PC-3 (cell line): ENCODE measurements at regions not wholly inside any gene's neighbourhood (a gene's known extent, or its start where the extent isn't known, plus 50 kb on each side); places are given as distances from the start of the nearest gene placed in this dataset.

Experiments used
- ATAC-seq: fragments of 200-7000 bp; cut with Tn5 transposase; 2 replicates; pipeline ENCODE4 v1.9.1; 2020; ENCODE audit warnings: mild to moderate bottlenecking, moderate library complexity
- BruUV-seq: library from RNA; stranded (reverse); fragments of 400-500 nt; replicated peaks from 2 replicates; lab custom pipeline; 2021; lab: Mats Ljungman, UMichigan
- CTCF ChIA-PET: fragments of 300-600 bp; sonication (Branson Sonifier 250); formaldehyde crosslinking; loops from one replicate; lab custom pipeline; 2022; ENCODE audit warnings: antibody characterized with exemption; lab: Charles Lee
- POLR2A ChIA-PET: fragments of 300-600 bp; sonication (Branson Sonifier 250); formaldehyde crosslinking; loops from one replicate; lab custom pipeline; 2022; ENCODE audit warnings: antibody characterized with exemption; ENCODE audit not compliant: unreplicated experiment; lab: Charles Lee
- DNase-seq: peaks from one replicate; pipeline ENCODE4 v3.0.0-alpha.2; 2015
- H2AFZ ChIP-seq: fragments of 300-600 bp; sonication (generic); 2 replicates; pipeline ENCODE4 v1.6.0; 2016; ENCODE audit warnings: antibody characterized with exemption, low read length
- H3F3A ChIP-seq: fragments of 300-600 bp; sonication (generic); one replicate; pipeline ENCODE4 v1.6.0; 2017; ENCODE audit warnings: antibody characterized with exemption, low read length, control low read depth, mild to moderate bottlenecking; ENCODE audit not compliant: unreplicated experiment
- H3K27ac ChIP-seq: fragments of 300-600 bp; sonication (generic); 2 replicates; pipeline ENCODE4 v1.5.1; 2016; ENCODE audit warnings: mild to moderate bottlenecking, low read length
- H3K27me3 ChIP-seq: fragments of 300-600 bp; sonication (generic); 2 replicates; pipeline ENCODE4 v1.6.1; 2016; ENCODE audit warnings: low read length, mixed read lengths
- H3K36me3 ChIP-seq: fragments of 300-600 bp; sonication (generic); 2 replicates; pipeline ENCODE4 v1.6.1; 2016; ENCODE audit warnings: low read depth, mixed run types, low read length, mixed read lengths
- H3K4me1 ChIP-seq: fragments of 300-600 bp; sonication (generic); 2 replicates; pipeline ENCODE4 v1.5.1; 2016; ENCODE audit warnings: low read length; ENCODE audit not compliant: insufficient read depth
- H3K4me2 ChIP-seq: fragments of 300-600 bp; sonication (generic); 2 replicates; pipeline ENCODE4 v1.6.0; 2016; ENCODE audit warnings: low read length
- H3K4me3 ChIP-seq: fragments of 300-600 bp; sonication (generic); 2 replicates; pipeline ENCODE4 v1.5.1; 2016; ENCODE audit warnings: mild to moderate bottlenecking, low read length, mixed read lengths
- H3K79me2 ChIP-seq: fragments of 300-600 bp; sonication (generic); 2 replicates; pipeline ENCODE4 v1.6.1; 2017; ENCODE audit warnings: low read length, mixed read lengths
- H3K9ac ChIP-seq: fragments of 300-600 bp; sonication (generic); 2 replicates; pipeline ENCODE4 v1.6.0; 2016; ENCODE audit warnings: mild to moderate bottlenecking, low read length
- H3K9me2 ChIP-seq: fragments of 300-600 bp; sonication (generic); replicated peaks from 2 replicates; pipeline ENCODE4 v1.6.1; 2016; ENCODE audit warnings: mixed run types, low read length, mixed read lengths
- H3K9me3 ChIP-seq: fragments of 300-600 bp; sonication (generic); 2 replicates; pipeline ENCODE4 v1.6.1; 2016; ENCODE audit warnings: low read length, mixed read lengths
- H4K20me1 ChIP-seq: fragments of 300-600 bp; sonication (generic); 2 replicates; pipeline ENCODE4 v1.6.1; 2016; ENCODE audit warnings: low read length, mixed read lengths
- CTCF ChIP-seq: fragments of 300-600 bp; sonication (generic); conservative IDR thresholded peaks from 2 replicates; pipeline ENCODE4 v1.5.1; 2017; ENCODE audit warnings: antibody characterized with exemption, low read depth, mild to moderate bottlenecking, low read length
- EZH2 ChIP-seq: fragments of 300-600 bp; sonication (generic); IDR thresholded peaks from one replicate; pipeline ENCODE4 v1.6.1; 2017; ENCODE audit warnings: antibody characterized with exemption, mild to moderate bottlenecking, low read length; ENCODE audit not compliant: unreplicated experiment
- EZH2phosphoT487 ChIP-seq: fragments of 300-600 bp; sonication (generic); IDR thresholded peaks from 2 replicates; pipeline ENCODE4 v1.6.1; 2018; ENCODE audit warnings: mild to moderate bottlenecking, antibody characterized with exemption, low read length, borderline replicate concordance
- intact Hi-C: fragments of 100-400 bp; cut with micrococcal nuclease; formaldehyde crosslinking; loops from 2 replicates; pipeline ENCODE4 v1.9.0; 2023

GRCh38 chr13:60329221-60329923, 67.6 kb upstream of the TDRD3 start:
- H3K9ac ChIP-seq, result no peak overlapping the region
- no peak overlapping the region for H3K27ac ChIP-seq
- no peak overlapping the region for H3K4me3 ChIP-seq
- no peaks in the 10 kb centered on the region for H3K4me1 ChIP-seq
- H3F3A ChIP-seq, result no peaks in the 10 kb centered on the region
- H3K4me2 ChIP-seq, result no peak overlapping the region
- H3K36me3 ChIP-seq, result no peaks in the 10 kb centered on the region
- DNase-seq (peak; percentile 35), ATAC-seq (peak; percentile 64)
- intact Hi-C loops, result loop anchor here (5.0 kb wide), 1 partner anchor 647 kb away; no protein-coding TSS in a partner anchor
- peaks cover 14% of the 10 kb centered on the region; the same call in 1 of the 2 replicates for H3K27me3 ChIP-seq
- no peaks in the 10 kb centered on the region for H4K20me1 ChIP-seq
- no peak overlapping the region for H2AFZ ChIP-seq
- no peak for TF ChIP-seq EZH2
- TF ChIP-seq CTCF, result peak; percentile 57
- ChIA-PET POLR2A (no interaction called here), CTCF (interaction anchor here (0.6 kb wide), 1 partner anchor 1235 kb away, joined by 3 read pairs; no protein-coding TSS in a partner anchor)
- H3K79me2 ChIP-seq, result no peaks in the 10 kb centered on the region
- BruUV-seq, result no TSS peak
- no peaks in the 10 kb centered on the region for H3K9me3 ChIP-seq
- no peaks in the 10 kb centered on the region for H3K9me2 ChIP-seq

DNA sequence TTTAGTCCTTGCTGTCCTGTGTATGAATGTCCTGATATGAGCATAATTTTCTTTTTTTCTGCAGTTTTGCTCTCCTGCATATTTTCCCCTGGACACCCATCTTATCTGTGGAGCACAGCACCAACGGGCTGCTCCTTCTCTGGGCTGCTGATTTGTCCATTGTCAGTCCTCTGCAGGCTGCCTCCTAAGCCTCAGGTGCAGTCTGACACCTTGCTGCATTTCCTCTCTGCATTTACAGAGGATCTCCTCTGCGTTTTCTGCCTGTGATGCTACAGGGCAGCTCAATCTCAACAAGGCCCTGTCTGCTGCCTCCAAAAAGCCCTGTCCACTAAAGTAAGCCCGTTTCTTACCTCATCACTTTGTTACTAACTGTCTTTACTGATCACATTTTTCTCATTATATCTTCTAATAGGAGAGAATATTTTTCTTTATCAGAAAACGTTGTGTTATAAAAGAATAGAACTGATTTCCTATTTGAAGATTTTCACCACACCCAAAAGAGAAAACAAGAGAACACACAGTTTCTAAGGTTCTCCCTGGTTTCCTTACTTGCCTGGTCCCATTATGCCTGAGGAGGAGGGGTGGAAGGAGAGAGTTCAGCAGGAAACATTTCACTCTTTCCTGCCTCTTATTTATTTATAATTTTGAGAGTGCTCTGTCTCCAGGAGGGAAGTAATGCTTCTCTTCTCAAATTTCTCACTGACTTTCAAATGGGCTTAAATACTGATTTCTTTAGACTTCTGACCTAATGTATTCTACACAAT, 65.6 kb upstream of the TDRD3 start:
- Histone ChIP-seq H3K4me2 (no peak overlapping the region), H4K20me1 (no peaks in the 10 kb centered on the region), H2AFZ (no peak overlapping the region), H3K9me2 (no peaks in the 10 kb centered on the region), H3K4me1 (no peaks in the 10 kb centered on the region), H3K27me3 (peaks cover 14% of the 10 kb centered on the region; the same call in 1 of the 2 replicates), H3K36me3 (no peaks in the 10 kb centered on the region), H3K9ac (no peak overlapping the region), H3K27ac (no peak overlapping the region), H3F3A (no peaks in the 10 kb centered on the region), H3K79me2 (no peaks in the 10 kb centered on the region), H3K4me3 (no peak overlapping the region), H3K9me3 (no peaks in the 10 kb centered on the region)
- DNase-seq (no peak), ATAC-seq (no peak)
- CTCF ChIA-PET, result no interaction called here
- no peak for TF ChIP-seq EZH2phosphoT487
- TF ChIP-seq EZH2, result no peak
- TF ChIP-seq CTCF, result no peak
- BruUV-seq, result no TSS peak
- intact Hi-C loops, result loop anchor here (10.0 kb wide), 2 partner anchors 427 to 557 kb away; no protein-coding TSS in a partner anchor
- POLR2A ChIA-PET, result no interaction called here
